ENCODE measurements at regions not wholly inside any gene's neighbourhood (a gene's known extent, or its start where the extent isn't known, plus 50 kb on each side); places are given as distances from the start of the nearest gene placed in this dataset.

DNA sequence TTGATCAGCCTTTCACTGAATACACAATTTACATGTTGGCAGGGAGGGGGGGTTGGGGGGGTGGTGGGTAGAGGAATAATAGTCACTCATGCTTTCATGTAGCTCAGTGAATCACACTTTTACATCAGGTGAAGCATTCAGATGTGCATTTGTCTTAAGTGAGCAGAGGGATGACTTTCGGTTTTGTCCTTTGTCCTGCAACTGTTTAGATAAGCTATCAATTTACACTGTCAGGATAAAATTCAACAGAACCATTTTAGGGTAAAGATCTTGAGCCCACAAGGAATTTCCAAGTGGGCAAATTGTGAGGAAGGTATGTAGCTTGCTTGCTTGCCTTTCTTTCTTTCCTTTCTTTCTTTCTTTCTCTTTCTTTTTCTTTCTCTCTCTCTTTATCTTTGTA lies 576.2 kb downstream of the MTRR start:
- no peak for FAIRE-seq
- ChIA-PET POLR2A (no interaction called here), CTCF (interaction anchor here (0.6 kb wide), 1 partner anchor 248 kb away, joined by 3 read pairs; no protein-coding TSS in a partner anchor)
- WGBS (ENCODE audit: missing lambda C conversion rate) = 16% methylated on average over 1 of the region's 1 CpG
- Histone ChIP-seq H3K4me3 (no peak overlapping the region), H3K4me2 (no peak overlapping the region), H3K27ac (no peak overlapping the region), H3K9me3 (no peaks in the 10 kb centered on the region), H3K4me1 (no peaks in the 10 kb centered on the region)
- no peak for DNase-seq (ENCODE audit: low read depth in 1 of 2, low spot score in 1 of 2)
- TF ChIP-seq BHLHE40 (IDR thresholded peaks at IDR 0.05; ENCODE audit: low read depth, low read length) (no peak), KDM5A (IDR thresholded peaks at IDR 0.05) (no peak), SREBF2 (IDR thresholded peaks at IDR 0.05) (no peak), HOXA7 (CRISPR knock-in tag; IDR thresholded peaks at IDR 0.05) (no peak), FOSL2 (IDR thresholded peaks at IDR 0.05) (no peak), FOSL2 (CRISPR knock-in tag; IDR thresholded peaks at IDR 0.05) (no peak), JUN (IDR thresholded peaks at IDR 0.05) (no peak), EP300 (IDR thresholded peaks at IDR 0.05) (no peak), MYC (IDR thresholded peaks at IDR 0.05; ENCODE audit: borderline replicate concordance, low read length) (no peak), SMC3 (IDR thresholded peaks at IDR 0.05) (no peak), JUNB (IDR thresholded peaks at IDR 0.05) (no peak), HEYL (CRISPR knock-in tag; IDR thresholded peaks at IDR 0.05) (no peak), RAD21 (conservative IDR thresholded peaks at IDR 0.05 in 1 of 2, IDR thresholded peaks at IDR 0.05 in 1 of 2) (no peak), RNF2 (IDR thresholded peaks at IDR 0.05; ENCODE audit: borderline replicate concordance, low read depth) (no peak), CBX8 (IDR thresholded peaks at IDR 0.05) (no peak), GATA3 (IDR thresholded peaks at IDR 0.05; ENCODE audit: borderline replicate concordance) (no peak)
- TF ChIP-seq, protein P1, sequence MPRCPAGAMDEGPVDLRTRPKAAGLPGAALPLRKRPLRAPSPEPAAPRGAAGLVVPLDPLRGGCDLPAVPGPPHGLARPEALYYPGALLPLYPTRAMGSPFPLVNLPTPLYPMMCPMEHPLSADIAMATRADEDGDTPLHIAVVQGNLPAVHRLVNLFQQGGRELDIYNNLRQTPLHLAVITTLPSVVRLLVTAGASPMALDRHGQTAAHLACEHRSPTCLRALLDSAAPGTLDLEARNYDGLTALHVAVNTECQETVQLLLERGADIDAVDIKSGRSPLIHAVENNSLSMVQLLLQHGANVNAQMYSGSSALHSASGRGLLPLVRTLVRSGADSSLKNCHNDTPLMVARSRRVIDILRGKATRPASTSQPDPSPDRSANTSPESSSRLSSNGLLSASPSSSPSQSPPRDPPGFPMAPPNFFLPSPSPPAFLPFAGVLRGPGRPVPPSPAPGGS (IDR thresholded peaks at IDR 0.05) = no peak
- ATAC-seq = no peak

DNA sequence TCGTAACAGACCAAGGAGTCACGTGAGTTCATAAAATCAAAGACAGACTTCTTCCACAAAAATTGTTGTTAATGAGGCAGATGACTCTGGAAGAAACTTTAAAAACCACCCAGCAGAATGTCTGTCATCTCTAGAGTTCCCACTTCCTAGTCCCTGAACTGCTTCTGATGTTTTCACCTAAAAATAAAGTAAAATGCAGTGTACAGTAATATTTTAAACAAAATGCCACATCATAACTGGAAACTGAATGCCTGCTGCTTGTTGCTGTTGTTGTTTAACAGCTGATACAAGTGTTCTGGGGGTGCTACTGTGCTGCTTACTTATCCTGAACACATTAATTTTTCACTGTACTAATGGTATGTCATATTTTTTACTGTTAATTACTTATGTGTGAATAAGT lies 577.2 kb downstream of the MTRR start:
- TF ChIP-seq RFX5 (IDR thresholded peaks at IDR 0.05) (no peak), CHD2 (IDR thresholded peaks at IDR 0.05; ENCODE audit: low read length, partially characterized antibody) (no peak), POLR2AphosphoS2 (conservative IDR thresholded peaks at IDR 0.05; ENCODE audit: low read length) (no peak), RARB (CRISPR knock-in tag; IDR thresholded peaks at IDR 0.05) (no peak), FOXS1 (CRISPR knock-in tag; IDR thresholded peaks at IDR 0.05) (no peak), CBX8 (IDR thresholded peaks at IDR 0.05) (no peak), EHF (CRISPR knock-in tag; IDR thresholded peaks at IDR 0.05) (no peak), HOXB5 (CRISPR knock-in tag; IDR thresholded peaks at IDR 0.05) (no peak), PHF8 (IDR thresholded peaks at IDR 0.05; ENCODE audit: borderline replicate concordance, low read depth) (no peak), EHMT2 (IDR thresholded peaks at IDR 0.05; ENCODE audit: low read depth) (no peak)
- TF ChIP-seq, protein P2, sequence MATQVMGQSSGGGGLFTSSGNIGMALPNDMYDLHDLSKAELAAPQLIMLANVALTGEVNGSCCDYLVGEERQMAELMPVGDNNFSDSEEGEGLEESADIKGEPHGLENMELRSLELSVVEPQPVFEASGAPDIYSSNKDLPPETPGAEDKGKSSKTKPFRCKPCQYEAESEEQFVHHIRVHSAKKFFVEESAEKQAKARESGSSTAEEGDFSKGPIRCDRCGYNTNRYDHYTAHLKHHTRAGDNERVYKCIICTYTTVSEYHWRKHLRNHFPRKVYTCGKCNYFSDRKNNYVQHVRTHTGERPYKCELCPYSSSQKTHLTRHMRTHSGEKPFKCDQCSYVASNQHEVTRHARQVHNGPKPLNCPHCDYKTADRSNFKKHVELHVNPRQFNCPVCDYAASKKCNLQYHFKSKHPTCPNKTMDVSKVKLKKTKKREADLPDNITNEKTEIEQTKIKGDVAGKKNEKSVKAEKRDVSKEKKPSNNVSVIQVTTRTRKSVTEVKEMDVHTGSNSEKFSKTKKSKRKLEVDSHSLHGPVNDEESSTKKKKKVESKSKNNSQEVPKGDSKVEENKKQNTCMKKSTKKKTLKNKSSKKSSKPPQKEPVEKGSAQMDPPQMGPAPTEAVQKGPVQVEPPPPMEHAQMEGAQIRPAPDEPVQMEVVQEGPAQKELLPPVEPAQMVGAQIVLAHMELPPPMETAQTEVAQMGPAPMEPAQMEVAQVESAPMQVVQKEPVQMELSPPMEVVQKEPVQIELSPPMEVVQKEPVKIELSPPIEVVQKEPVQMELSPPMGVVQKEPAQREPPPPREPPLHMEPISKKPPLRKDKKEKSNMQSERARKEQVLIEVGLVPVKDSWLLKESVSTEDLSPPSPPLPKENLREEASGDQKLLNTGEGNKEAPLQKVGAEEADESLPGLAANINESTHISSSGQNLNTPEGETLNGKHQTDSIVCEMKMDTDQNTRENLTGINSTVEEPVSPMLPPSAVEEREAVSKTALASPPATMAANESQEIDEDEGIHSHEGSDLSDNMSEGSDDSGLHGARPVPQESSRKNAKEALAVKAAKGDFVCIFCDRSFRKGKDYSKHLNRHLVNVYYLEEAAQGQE (IDR thresholded peaks at IDR 0.05) = no peak
- no peak overlapping the region for H3K4me3 ChIP-seq
- 6% methylated on average over 2 of the region's 2 CpGs for WGBS (ENCODE audit: missing lambda C conversion rate)
- CTCF ChIA-PET = no interaction called here
- FAIRE-seq (no peak), ATAC-seq (no peak), DNase-seq (ENCODE audit: low read depth in 1 of 2, low spot score in 1 of 2) (no peak)
- POLR2A ChIA-PET = no interaction called here
- no peaks in the 10 kb centered on the region for H3K4me1 ChIP-seq
- no peak overlapping the region for H3K4me2 ChIP-seq
- no peaks in the 10 kb centered on the region for H3K9me3 ChIP-seq
- H3K27ac ChIP-seq = no peak overlapping the region
